ENCODE measurements at regions not wholly inside any gene's neighbourhood (a gene's known extent, or its start where the extent isn't known, plus 50 kb on each side); places are given as distances from the start of the nearest gene placed in this dataset.
A peak's percentile ranks its signal among the peaks of the same experiment; 100 is the strongest.

DNA sequence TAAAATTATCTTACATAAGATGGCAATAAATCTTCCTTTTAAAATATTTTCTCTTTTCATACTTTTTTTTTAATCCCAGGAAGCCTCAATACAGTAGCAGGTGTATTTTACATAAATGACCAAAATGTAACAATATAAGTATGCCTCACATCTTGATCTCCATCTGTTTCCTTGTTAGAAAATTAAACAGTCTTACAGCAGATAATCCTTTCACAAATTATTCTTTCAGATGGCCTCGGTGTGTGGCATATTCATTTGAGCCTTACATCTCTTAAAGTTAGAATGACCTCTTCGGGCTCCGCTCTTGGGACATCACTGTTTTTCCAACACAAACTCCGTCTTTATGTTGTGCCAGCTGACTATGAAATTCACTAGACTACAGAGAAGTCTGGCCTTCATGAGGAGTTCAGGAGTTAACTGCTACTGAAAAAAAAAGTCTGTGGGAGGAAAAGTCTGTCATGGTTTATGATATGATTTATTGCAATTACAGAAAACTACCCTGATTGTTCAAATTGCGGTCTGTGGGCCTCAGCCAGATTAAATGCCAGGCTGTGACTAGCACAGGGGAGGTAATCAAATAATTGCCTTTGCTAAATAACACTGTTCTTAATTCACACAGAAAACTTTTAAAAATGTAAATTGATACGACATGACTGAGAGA, 292.9 kb upstream of the PUM3 start:
- peak; percentile 10 for DNase-seq (ENCODE audit: low read depth)
- no peak overlapping the region for H3K4me3 ChIP-seq (replicated peaks; ENCODE audit: low read depth, low read length)
- TF ChIP-seq, protein P1, sequence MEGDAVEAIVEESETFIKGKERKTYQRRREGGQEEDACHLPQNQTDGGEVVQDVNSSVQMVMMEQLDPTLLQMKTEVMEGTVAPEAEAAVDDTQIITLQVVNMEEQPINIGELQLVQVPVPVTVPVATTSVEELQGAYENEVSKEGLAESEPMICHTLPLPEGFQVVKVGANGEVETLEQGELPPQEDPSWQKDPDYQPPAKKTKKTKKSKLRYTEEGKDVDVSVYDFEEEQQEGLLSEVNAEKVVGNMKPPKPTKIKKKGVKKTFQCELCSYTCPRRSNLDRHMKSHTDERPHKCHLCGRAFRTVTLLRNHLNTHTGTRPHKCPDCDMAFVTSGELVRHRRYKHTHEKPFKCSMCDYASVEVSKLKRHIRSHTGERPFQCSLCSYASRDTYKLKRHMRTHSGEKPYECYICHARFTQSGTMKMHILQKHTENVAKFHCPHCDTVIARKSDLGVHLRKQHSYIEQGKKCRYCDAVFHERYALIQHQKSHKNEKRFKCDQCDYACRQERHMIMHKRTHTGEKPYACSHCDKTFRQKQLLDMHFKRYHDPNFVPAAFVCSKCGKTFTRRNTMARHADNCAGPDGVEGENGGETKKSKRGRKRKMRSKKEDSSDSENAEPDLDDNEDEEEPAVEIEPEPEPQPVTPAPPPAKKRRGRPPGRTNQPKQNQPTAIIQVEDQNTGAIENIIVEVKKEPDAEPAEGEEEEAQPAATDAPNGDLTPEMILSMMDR (IDR thresholded peaks at IDR 0.05; ENCODE audit: low read length, missing control alignments), result no peak

DNA sequence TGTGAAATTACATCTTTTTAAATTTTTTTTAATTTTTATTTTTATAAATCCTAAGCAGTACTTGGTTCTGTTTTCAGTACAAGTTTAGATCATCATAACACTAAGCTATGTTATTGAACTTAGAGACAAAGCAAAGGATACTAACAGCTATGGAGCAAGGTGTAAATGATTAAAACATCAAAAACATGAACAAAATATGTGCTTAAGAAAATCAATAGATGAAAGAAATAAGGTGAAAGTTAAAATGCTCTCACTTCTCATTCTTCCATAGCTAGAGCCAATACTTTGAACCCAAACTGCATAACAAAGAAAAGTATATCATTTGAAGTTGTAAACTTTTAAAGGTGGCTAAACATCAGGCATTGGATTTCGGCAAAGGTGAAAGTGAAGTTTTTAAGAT, 292.3 kb upstream of the PUM3 start:
- no peak overlapping the region for H3K4me3 ChIP-seq (replicated peaks; ENCODE audit: low read depth, low read length)
- TF ChIP-seq, protein P1 (IDR thresholded peaks at IDR 0.05; ENCODE audit: low read length, missing control alignments), result no peak
- DNase-seq (ENCODE audit: low read depth), result no peak

DNA sequence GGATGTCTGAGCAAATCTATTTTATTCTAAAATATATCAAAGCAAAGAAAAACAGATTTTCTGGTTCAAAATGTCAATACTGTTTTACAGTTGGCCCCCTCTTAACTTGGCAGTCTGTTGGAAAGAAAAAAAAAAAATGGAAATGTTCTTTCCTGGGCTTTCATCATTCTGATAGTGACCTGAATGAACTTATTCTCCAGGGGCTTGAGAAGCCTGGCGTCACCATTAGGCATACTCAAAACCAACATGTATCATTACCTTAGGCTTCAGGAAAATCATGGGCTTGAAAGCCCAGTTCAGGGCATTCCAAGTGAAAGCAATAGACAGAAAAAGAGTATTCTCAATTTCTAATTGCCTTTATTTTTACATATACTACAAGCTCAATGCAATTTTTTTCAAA, 283.7 kb upstream of the PUM3 start:
- DNase-seq (ENCODE audit: low read depth), result no peak
- TF ChIP-seq, protein P1 (IDR thresholded peaks at IDR 0.05; ENCODE audit: low read length, missing control alignments), result no peak

DNA sequence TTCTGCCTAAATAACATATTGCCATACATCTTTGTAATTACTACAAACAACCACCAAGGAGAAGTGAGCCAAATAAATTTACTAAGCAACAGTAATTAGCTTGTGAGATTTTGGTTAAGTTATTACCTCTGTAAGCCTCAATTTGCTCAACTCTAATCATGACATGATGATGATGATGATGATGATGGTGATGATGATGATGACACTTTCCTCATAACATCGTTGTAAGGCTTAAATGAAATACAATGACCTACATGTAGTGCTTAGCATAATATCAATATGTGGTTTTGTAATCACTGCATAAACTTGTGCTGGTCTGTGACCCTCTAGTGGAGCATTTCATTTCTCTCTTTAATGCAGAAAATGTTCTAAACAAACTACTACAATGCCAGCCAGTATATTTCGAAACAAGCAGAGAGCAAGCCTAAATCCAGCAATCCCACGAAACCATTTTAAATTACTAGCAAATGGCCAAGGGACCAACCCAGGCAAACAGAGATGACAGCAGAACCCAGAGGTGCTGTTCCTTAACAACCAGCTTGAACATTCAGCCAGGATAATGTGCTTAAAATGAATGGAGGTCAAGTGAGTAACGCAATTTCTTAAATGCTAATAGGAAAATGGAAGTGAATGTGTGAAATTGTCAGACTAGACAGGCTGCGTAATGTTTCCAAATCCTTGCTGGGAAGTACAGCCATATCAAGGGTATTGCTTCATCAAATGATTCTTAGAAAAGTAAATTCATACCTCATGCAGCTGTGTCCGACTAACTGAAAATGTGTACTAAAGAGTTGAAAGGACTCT, 281.9 kb upstream of the PUM3 start:
- no peak overlapping the region for H3K4me3 ChIP-seq (replicated peaks; ENCODE audit: low read depth, low read length)
- TF ChIP-seq, protein P1 (IDR thresholded peaks at IDR 0.05; ENCODE audit: low read length, missing control alignments), result no peak

More for the DNA sequence above, 283.7 kb upstream of the PUM3 start:
- no peak overlapping the region for H3K4me3 ChIP-seq (replicated peaks; ENCODE audit: low read depth, low read length)

DNA sequence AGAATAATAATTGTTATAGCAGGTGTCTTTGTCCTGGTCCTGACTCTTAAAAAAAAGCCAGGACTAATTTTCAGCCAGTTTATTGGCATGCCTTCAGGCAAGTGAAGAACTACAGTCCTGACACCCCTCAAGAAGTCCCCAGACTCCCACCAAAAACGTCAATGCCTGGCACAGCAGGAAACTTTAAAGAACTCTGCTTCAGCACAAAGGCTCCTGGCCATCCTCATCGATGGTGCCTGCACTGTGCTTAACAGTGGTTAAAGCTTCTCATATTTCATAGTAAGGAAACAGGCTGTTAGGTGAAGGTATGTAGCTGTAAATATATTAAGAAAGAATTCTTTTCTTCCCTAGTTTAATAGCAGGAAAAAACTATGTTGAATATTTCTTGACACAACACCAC, 280.1 kb upstream of the PUM3 start:
- no peak for DNase-seq (ENCODE audit: low read depth)
- TF ChIP-seq, protein P1 (IDR thresholded peaks at IDR 0.05; ENCODE audit: low read length, missing control alignments), result no peak

More for the DNA sequence above, 281.9 kb upstream of the PUM3 start:
- no peak for DNase-seq (ENCODE audit: low read depth)

DNA sequence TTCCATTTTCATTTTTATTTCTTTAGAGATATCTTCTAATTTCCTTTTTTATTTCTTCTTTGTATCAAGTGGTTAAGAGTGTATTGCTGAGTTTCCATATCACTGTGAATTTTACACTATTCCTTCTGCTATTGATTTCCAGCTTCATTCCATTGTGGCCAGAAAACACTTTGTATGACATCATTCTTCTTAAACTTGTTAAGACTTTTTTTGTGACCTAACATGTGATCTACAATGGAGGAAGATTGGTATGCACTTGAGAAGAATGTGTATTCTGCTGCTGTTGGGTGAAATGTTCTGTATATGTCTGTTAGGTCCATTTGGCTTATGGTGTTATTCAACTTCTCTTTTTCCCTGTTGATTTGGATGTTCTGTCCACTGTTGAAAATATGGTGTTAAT, 274.2 kb upstream of the PUM3 start:
- no peak for DNase-seq (ENCODE audit: low read depth)
- TF ChIP-seq, protein P1 (IDR thresholded peaks at IDR 0.05; ENCODE audit: low read length, missing control alignments), result no peak
- no peak overlapping the region for H3K4me3 ChIP-seq (replicated peaks; ENCODE audit: low read depth, low read length)

More for the DNA sequence above, 280.1 kb upstream of the PUM3 start:
- no peak overlapping the region for H3K4me3 ChIP-seq (replicated peaks; ENCODE audit: low read depth, low read length)

Measured in fibroblast of pulmonary artery (primary cell).